ENCODE measurements at regions not wholly inside any gene's neighbourhood (a gene's known extent, or its start where the extent isn't known, plus 50 kb on each side); places are given as distances from the start of the nearest gene placed in this dataset.

DNA sequence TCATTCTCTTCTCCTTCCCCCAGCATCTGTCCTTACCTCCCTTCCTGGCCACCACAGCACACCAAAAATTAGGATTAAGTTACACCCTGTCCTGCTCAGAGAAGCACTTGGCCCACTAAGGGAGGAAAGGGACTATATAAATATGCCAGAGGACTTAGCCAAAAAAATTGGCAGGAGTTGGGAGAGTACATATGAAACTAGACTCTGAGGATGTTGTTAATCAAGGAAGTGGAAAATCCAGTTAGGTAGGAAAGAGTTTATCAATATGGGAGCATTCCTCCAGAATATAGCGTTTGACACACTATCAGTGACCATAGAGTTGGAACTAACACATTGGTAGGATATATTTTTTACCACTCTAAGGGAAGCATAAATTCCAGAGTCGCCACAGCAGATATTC, 57.3 kb upstream of the TSHZ2 start:
- Histone ChIP-seq H3K9ac (replicated peaks in 1 of 4; ENCODE audit: extremely low read depth in 1 of 4, low read depth in 3 of 4, low read length in 3 of 4) (no peak overlapping the region), H2BK15ac (ENCODE audit: low read length) (no peak overlapping the region), H4K8ac (ENCODE audit: extremely low read depth, insufficient read depth, low read length) (no peak overlapping the region), H3K27me3 (replicated peaks in 1 of 4; ENCODE audit: control insufficient read depth in 3 of 4, extremely low read depth in 1 of 4, insufficient read depth in 3 of 4, low read length in 3 of 4) (no peaks in the 10 kb centered on the region), H2BK120ac (replicated peaks; ENCODE audit: low read depth, low read length) (no peak overlapping the region), H3K4ac (replicated peaks; ENCODE audit: insufficient read length, low read depth, low read length) (no peak overlapping the region), H2BK12ac (ENCODE audit: low read depth, low read length) (no peak overlapping the region), H3K14ac (ENCODE audit: insufficient read length) (no peak overlapping the region), H3K4me3 (ENCODE audit: extremely low read depth in 1 of 4, insufficient read depth in 2 of 4, low read depth in 3 of 4, low read length in 4 of 4) (no peak overlapping the region), H4K5ac (ENCODE audit: insufficient read length, low read depth, low read length) (no peak overlapping the region), H2BK5ac (ENCODE audit: low read depth, low read length) (no peak overlapping the region), H3K18ac (ENCODE audit: extremely low read depth, low read length) (no peak overlapping the region), H3K23ac (ENCODE audit: insufficient read length) (no peak overlapping the region), H3K79me1 (ENCODE audit: low read depth, low read length) (no peaks in the 10 kb centered on the region), H3K9me3 (ENCODE audit: insufficient read depth in 2 of 2, low read depth in 1 of 2, low read length in 1 of 2) (peaks cover 5% of the 10 kb centered on the region in 2 experiments; a peak in 1 of 4 replicates), H3K79me2 (ENCODE audit: control insufficient read depth in 1 of 2, insufficient read depth in 2 of 2, low read length in 2 of 2) (no peaks in the 10 kb centered on the region), H2AFZ (ENCODE audit: low read length) (no peak overlapping the region), H3K56ac (replicated peaks; ENCODE audit: insufficient read length, low read depth, low read length) (no peak overlapping the region), H4K20me1 (replicated peaks in 1 of 2; ENCODE audit: control insufficient read depth in 1 of 2, insufficient read depth in 2 of 2, low read length in 2 of 2) (no peaks in the 10 kb centered on the region), H2AK5ac (ENCODE audit: low read depth, low read length) (no peak overlapping the region), H3K4me2 (ENCODE audit: insufficient read depth in 1 of 2, low read depth in 2 of 2, low read length in 2 of 2) (no peak overlapping the region), H3K23me2 (ENCODE audit: low read depth, low read length) (no peaks in the 10 kb centered on the region), H2BK20ac (ENCODE audit: low read length) (no peak overlapping the region), H3K4me1 (replicated peaks in 1 of 4; ENCODE audit: control insufficient read depth in 3 of 4, insufficient read depth in 4 of 4, low read length in 3 of 4) (no peaks in the 10 kb centered on the region), H4K91ac (replicated peaks; ENCODE audit: insufficient read length, low read length) (no peak overlapping the region), H3K36me3 (ENCODE audit: control insufficient read depth in 2 of 4, insufficient read depth in 4 of 4, low read length in 3 of 4) (no peaks in the 10 kb centered on the region), H3K27ac (ENCODE audit: low read depth, low read length) (no peak overlapping the region)
- FAIRE-seq (no peak), DNase-seq (ENCODE audit: low read depth in 1 of 2, low spot score in 2 of 2) (no peak)
- TF ChIP-seq, protein P1, sequence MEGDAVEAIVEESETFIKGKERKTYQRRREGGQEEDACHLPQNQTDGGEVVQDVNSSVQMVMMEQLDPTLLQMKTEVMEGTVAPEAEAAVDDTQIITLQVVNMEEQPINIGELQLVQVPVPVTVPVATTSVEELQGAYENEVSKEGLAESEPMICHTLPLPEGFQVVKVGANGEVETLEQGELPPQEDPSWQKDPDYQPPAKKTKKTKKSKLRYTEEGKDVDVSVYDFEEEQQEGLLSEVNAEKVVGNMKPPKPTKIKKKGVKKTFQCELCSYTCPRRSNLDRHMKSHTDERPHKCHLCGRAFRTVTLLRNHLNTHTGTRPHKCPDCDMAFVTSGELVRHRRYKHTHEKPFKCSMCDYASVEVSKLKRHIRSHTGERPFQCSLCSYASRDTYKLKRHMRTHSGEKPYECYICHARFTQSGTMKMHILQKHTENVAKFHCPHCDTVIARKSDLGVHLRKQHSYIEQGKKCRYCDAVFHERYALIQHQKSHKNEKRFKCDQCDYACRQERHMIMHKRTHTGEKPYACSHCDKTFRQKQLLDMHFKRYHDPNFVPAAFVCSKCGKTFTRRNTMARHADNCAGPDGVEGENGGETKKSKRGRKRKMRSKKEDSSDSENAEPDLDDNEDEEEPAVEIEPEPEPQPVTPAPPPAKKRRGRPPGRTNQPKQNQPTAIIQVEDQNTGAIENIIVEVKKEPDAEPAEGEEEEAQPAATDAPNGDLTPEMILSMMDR (IDR thresholded peaks at IDR 0.05; ENCODE audit: control extremely low read depth in 1 of 3, insufficient read depth in 1 of 3, low read depth in 1 of 3, low read length in 3 of 3): no peak
- POLR2A ChIA-PET (ENCODE audit: partially characterized antibody): no interaction called here
- CTCF ChIA-PET (ENCODE audit: partially characterized antibody): interaction anchor here (0.6 kb wide), 1 partner anchor 633 kb away, joined by 3 read pairs; no protein-coding TSS in a partner anchor
- 80% methylated on average over 2 of the region's 2 CpGs; no CpG with 5 or more reads in 1 of the 2 experiments for WGBS, 2 experiments (ENCODE audit: extremely low coverage in 1 of 2, insufficient coverage in 1 of 2, insufficient read length in 1 of 2, insufficient replicate concordance in 2 of 2, low coverage in 1 of 2, low lambda C conversion rate in 2 of 2, missing lambda C conversion rate in 1 of 2)

Data from H1 (cell line).